ENCODE measurements at regions not wholly inside any gene's neighbourhood (a gene's known extent, or its start where the extent isn't known, plus 50 kb on each side); places are given as distances from the start of the nearest gene placed in this dataset.

DNA sequence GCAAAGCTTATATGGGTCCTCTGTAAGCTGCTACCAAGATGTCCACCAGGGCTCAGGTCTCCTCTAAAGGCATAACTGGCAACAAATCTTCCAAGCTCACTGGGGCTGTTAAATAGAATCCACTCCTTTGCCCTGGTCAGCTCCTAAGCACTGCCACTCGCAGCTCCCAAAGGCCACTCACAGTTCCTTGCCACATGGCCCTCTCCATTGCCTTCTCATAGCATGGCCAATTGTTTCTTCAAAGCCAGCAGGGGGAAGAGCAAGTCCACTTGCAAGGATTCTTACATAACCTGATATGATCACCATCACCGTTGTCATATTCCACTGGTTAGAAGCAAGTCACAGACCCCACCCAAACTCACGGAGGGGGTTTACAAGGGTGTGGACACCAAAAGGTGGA is 199.5 kb downstream of the SUCLA2 start:
- no peak overlapping the region for H2AFZ ChIP-seq (ENCODE audit: control insufficient read depth, low read length)
- dilution Hi-C loops (cut with MboI; ENCODE audit: extremely low pct_ligation_motif_present, low sequenced_read_pairs): no loop called here
- H3K9me3 ChIP-seq (ENCODE audit: control insufficient read depth, low read depth, low read length): no peaks in the 10 kb centered on the region
- no peak for TF ChIP-seq EZH2 (IDR thresholded peaks at IDR 0.05; ENCODE audit: low read length)
- TF ChIP-seq, protein P1, sequence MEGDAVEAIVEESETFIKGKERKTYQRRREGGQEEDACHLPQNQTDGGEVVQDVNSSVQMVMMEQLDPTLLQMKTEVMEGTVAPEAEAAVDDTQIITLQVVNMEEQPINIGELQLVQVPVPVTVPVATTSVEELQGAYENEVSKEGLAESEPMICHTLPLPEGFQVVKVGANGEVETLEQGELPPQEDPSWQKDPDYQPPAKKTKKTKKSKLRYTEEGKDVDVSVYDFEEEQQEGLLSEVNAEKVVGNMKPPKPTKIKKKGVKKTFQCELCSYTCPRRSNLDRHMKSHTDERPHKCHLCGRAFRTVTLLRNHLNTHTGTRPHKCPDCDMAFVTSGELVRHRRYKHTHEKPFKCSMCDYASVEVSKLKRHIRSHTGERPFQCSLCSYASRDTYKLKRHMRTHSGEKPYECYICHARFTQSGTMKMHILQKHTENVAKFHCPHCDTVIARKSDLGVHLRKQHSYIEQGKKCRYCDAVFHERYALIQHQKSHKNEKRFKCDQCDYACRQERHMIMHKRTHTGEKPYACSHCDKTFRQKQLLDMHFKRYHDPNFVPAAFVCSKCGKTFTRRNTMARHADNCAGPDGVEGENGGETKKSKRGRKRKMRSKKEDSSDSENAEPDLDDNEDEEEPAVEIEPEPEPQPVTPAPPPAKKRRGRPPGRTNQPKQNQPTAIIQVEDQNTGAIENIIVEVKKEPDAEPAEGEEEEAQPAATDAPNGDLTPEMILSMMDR (optimal IDR thresholded peaks at IDR 0.05 in 1 of 3, IDR thresholded peaks at IDR 0.05 in 1 of 3, conservative IDR thresholded peaks at IDR 0.05 in 1 of 3; ENCODE audit: extremely low read depth in 1 of 3, insufficient read depth in 2 of 3, low read length in 3 of 3): no peak
- H3K27ac ChIP-seq (ENCODE audit: control insufficient read depth, insufficient read depth, low read length): no peak overlapping the region
- H3K79me2 ChIP-seq (ENCODE audit: control insufficient read depth, insufficient read depth, low read length): no peaks in the 10 kb centered on the region
- H3K4me2 ChIP-seq (ENCODE audit: control insufficient read depth, extremely low read depth, insufficient read depth, low read depth, low read length): no peak overlapping the region
- no peak overlapping the region for H3K9ac ChIP-seq (ENCODE audit: control insufficient read depth, extremely low read depth, insufficient read depth, low read length)
- H4K20me1 ChIP-seq (ENCODE audit: control insufficient read depth, extremely low read depth, insufficient read depth, low read length): no peaks in the 10 kb centered on the region
- H3K4me3 ChIP-seq (ENCODE audit: control insufficient read depth in 2 of 3, extremely low read depth in 1 of 3, insufficient read depth in 2 of 3, low read depth in 1 of 3, low read length in 3 of 3): no peak overlapping the region
- H3K9me1 ChIP-seq (ENCODE audit: control insufficient read depth, extremely low read depth, insufficient read depth, low read length): no peaks in the 10 kb centered on the region
- H3K36me3 ChIP-seq (ENCODE audit: control insufficient read depth in 2 of 2, extremely low read depth in 1 of 2, insufficient read depth in 2 of 2, low read length in 2 of 2): no peaks in the 10 kb centered on the region
- no peaks in the 10 kb centered on the region for H3K4me1 ChIP-seq (ENCODE audit: control insufficient read depth, extremely low read depth, insufficient read depth, low read length)
- H3K27me3 ChIP-seq (ENCODE audit: control insufficient read depth, extremely low read depth, insufficient read depth, low read length): no peaks in the 10 kb centered on the region
- no peak for FAIRE-seq
- no peak for DNase-seq (ENCODE audit: low read depth, low spot score)

DNA sequence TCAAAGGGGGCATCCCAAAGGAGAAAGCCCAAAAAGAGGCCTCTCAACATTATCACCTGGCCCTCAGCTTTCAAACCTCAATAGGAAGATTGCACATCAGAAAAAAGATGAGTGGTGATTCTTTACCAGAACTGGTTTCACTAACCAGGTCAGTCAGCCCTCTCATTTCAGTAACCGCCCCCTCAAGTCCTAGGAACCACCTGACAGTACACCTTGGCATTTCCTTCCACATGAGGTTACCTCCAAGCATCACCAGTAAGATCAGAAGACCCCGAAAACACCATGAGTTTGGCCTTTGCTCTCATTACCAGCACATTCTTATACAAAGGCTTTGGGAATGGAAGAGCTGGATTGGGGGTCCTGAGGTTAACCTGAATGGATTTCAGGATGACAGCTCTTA is 200.5 kb downstream of the SUCLA2 start:
- no peaks in the 10 kb centered on the region for H3K9me1 ChIP-seq (ENCODE audit: control insufficient read depth, extremely low read depth, insufficient read depth, low read length)
- no peaks in the 10 kb centered on the region for H3K4me1 ChIP-seq (ENCODE audit: control insufficient read depth, extremely low read depth, insufficient read depth, low read length)
- no peak overlapping the region for H3K9ac ChIP-seq (ENCODE audit: control insufficient read depth, extremely low read depth, insufficient read depth, low read length)
- H3K36me3 ChIP-seq (ENCODE audit: control insufficient read depth in 2 of 2, extremely low read depth in 1 of 2, insufficient read depth in 2 of 2, low read length in 2 of 2): no peaks in the 10 kb centered on the region
- DNase-seq (ENCODE audit: low read depth, low spot score): no peak
- H3K4me2 ChIP-seq (ENCODE audit: control insufficient read depth, extremely low read depth, insufficient read depth, low read depth, low read length): no peak overlapping the region
- H3K27ac ChIP-seq (ENCODE audit: control insufficient read depth, insufficient read depth, low read length): no peak overlapping the region
- H3K9me3 ChIP-seq (ENCODE audit: control insufficient read depth, low read depth, low read length): no peaks in the 10 kb centered on the region
- no peaks in the 10 kb centered on the region for H3K79me2 ChIP-seq (ENCODE audit: control insufficient read depth, insufficient read depth, low read length)
- dilution Hi-C loops (cut with MboI; ENCODE audit: extremely low pct_ligation_motif_present, low sequenced_read_pairs): no loop called here
- no peaks in the 10 kb centered on the region for H3K27me3 ChIP-seq (ENCODE audit: control insufficient read depth, extremely low read depth, insufficient read depth, low read length)
- H4K20me1 ChIP-seq (ENCODE audit: control insufficient read depth, extremely low read depth, insufficient read depth, low read length): no peaks in the 10 kb centered on the region
- H2AFZ ChIP-seq (ENCODE audit: control insufficient read depth, low read length): no peak overlapping the region
- TF ChIP-seq EZH2 (IDR thresholded peaks at IDR 0.05; ENCODE audit: low read length): no peak
- TF ChIP-seq, protein P1 (optimal IDR thresholded peaks at IDR 0.05 in 1 of 3, IDR thresholded peaks at IDR 0.05 in 1 of 3, conservative IDR thresholded peaks at IDR 0.05 in 1 of 3; ENCODE audit: extremely low read depth in 1 of 3, insufficient read depth in 2 of 3, low read length in 3 of 3): no peak
- FAIRE-seq: no peak
- H3K4me3 ChIP-seq (ENCODE audit: control insufficient read depth in 2 of 3, extremely low read depth in 1 of 3, insufficient read depth in 2 of 3, low read depth in 1 of 3, low read length in 3 of 3): no peak overlapping the region
